ENCODE measurements at regions not wholly inside any gene's neighbourhood (a gene's known extent, or its start where the extent isn't known, plus 50 kb on each side); places are given as distances from the start of the nearest gene placed in this dataset.

GRCh38 chr1:29439615-29440014, 203.3 kb downstream of the PTPRU start:
- H3K9me3 ChIP-seq: no peaks in the 10 kb centered on the region
- no peaks in the 10 kb centered on the region for H3K27me3 ChIP-seq
- WGBS, 3 donors: 51 to 57% (median 55%) methylated on average over 7 of the region's 7 CpGs
- intact Hi-C loops (cut with DNase I): no loop called here
- TF ChIP-seq EP300 (IDR thresholded peaks at IDR 0.05): no peak
- TF ChIP-seq POLR2A (IDR thresholded peaks at IDR 0.05): no peak
- TF ChIP-seq, protein P1, sequence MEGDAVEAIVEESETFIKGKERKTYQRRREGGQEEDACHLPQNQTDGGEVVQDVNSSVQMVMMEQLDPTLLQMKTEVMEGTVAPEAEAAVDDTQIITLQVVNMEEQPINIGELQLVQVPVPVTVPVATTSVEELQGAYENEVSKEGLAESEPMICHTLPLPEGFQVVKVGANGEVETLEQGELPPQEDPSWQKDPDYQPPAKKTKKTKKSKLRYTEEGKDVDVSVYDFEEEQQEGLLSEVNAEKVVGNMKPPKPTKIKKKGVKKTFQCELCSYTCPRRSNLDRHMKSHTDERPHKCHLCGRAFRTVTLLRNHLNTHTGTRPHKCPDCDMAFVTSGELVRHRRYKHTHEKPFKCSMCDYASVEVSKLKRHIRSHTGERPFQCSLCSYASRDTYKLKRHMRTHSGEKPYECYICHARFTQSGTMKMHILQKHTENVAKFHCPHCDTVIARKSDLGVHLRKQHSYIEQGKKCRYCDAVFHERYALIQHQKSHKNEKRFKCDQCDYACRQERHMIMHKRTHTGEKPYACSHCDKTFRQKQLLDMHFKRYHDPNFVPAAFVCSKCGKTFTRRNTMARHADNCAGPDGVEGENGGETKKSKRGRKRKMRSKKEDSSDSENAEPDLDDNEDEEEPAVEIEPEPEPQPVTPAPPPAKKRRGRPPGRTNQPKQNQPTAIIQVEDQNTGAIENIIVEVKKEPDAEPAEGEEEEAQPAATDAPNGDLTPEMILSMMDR (IDR thresholded peaks at IDR 0.05): no peak
- H3K4me1 ChIP-seq (ENCODE audit: insufficient read depth): no peaks in the 10 kb centered on the region
- no peak for DNase-seq
- H3K4me3 ChIP-seq: no peak overlapping the region
- no peak overlapping the region for H3K27ac ChIP-seq
- no peaks in the 10 kb centered on the region for H3K36me3 ChIP-seq

DNA sequence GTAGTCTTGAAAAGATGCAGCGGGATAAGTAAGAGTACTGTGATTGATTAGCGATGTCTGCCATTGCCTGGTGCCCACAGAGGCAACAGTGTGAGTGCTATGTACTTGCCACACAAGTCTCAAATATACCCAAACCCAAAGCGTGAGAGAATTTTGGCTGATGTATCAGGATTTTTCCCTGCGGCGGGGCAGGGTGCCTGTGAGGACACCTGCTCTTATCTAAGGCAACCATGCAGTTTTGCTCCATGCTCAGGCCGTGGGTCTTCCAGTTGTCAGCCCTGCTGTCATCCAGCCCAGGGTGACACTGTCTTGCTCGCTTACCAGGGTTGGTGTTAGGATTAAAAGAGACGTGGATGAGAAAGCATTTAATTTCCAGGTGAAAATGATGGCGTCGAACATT, 202.7 kb downstream of the PTPRU start:
- WGBS, 3 donors: 83 to 91% (median 87%) methylated on average over 10 of the region's 10 CpGs
- H3K36me3 ChIP-seq: no peaks in the 10 kb centered on the region
- H3K27me3 ChIP-seq: no peaks in the 10 kb centered on the region
- H3K27ac ChIP-seq: no peak overlapping the region
- H3K4me1 ChIP-seq (ENCODE audit: insufficient read depth): no peaks in the 10 kb centered on the region
- intact Hi-C loops (cut with DNase I): no loop called here
- TF ChIP-seq, protein P1 (IDR thresholded peaks at IDR 0.05): no peak
- no peak for TF ChIP-seq POLR2A (IDR thresholded peaks at IDR 0.05)
- no peak for TF ChIP-seq EP300 (IDR thresholded peaks at IDR 0.05)
- H3K9me3 ChIP-seq: no peaks in the 10 kb centered on the region
- no peak overlapping the region for H3K4me3 ChIP-seq
- DNase-seq: no peak

DNA sequence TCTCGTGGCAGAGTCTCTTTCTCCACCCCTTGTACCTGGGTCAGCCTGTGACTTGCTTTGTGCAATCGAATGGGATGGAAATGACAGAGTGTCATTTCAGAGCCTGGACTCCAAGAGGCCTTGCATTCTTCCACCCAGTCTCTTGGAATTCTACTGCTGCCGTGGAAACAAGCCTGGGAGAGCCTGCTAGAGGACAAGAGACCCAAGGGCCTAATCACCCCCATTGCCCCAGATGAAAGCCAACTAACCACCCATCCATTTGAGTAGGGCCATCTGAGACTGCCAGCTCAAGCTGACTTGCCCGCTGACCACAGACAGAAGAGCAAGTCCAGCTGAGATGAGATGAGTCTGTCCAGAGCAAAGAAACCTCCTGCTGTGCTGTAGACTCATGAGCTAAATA, 201.6 kb downstream of the PTPRU start:
- Histone ChIP-seq H3K27ac (no peak overlapping the region), H3K27me3 (no peaks in the 10 kb centered on the region), H3K4me1 (ENCODE audit: insufficient read depth) (no peaks in the 10 kb centered on the region), H3K4me3 (no peak overlapping the region), H3K36me3 (no peaks in the 10 kb centered on the region), H3K9me3 (no peaks in the 10 kb centered on the region)
- TF ChIP-seq, protein P1 (IDR thresholded peaks at IDR 0.05): no peak
- no peak for TF ChIP-seq EP300 (IDR thresholded peaks at IDR 0.05)
- no peak for TF ChIP-seq POLR2A (IDR thresholded peaks at IDR 0.05)
- WGBS, 3 donors: 80 to 87% (median 85%) methylated on average over 4 of the region's 4 CpGs
- no peak for DNase-seq
- intact Hi-C loops (cut with DNase I): no loop called here

GRCh38 chr1:29436181-29436785, 200.0 kb downstream of the PTPRU start:
- H3K27ac ChIP-seq: no peak overlapping the region
- no peak for DNase-seq
- TF ChIP-seq, protein P1 (IDR thresholded peaks at IDR 0.05): no peak
- no peak for TF ChIP-seq EP300 (IDR thresholded peaks at IDR 0.05)
- no peak for TF ChIP-seq POLR2A (IDR thresholded peaks at IDR 0.05)
- intact Hi-C loops (cut with DNase I): no loop called here
- H3K4me3 ChIP-seq: no peak overlapping the region
- no peaks in the 10 kb centered on the region for H3K36me3 ChIP-seq
- 24 to 36% (median 36%) methylated on average over 4 of the region's 4 CpGs for WGBS, 3 donors
- no peaks in the 10 kb centered on the region for H3K4me1 ChIP-seq (ENCODE audit: insufficient read depth)
- H3K9me3 ChIP-seq: no peaks in the 10 kb centered on the region
- H3K27me3 ChIP-seq: no peaks in the 10 kb centered on the region

Measured in ovary (tissue), 7 donors.